ENCODE measurements at regions not wholly inside any gene's neighbourhood (a gene's known extent, or its start where the extent isn't known, plus 50 kb on each side); places are given as distances from the start of the nearest gene placed in this dataset.

DNA sequence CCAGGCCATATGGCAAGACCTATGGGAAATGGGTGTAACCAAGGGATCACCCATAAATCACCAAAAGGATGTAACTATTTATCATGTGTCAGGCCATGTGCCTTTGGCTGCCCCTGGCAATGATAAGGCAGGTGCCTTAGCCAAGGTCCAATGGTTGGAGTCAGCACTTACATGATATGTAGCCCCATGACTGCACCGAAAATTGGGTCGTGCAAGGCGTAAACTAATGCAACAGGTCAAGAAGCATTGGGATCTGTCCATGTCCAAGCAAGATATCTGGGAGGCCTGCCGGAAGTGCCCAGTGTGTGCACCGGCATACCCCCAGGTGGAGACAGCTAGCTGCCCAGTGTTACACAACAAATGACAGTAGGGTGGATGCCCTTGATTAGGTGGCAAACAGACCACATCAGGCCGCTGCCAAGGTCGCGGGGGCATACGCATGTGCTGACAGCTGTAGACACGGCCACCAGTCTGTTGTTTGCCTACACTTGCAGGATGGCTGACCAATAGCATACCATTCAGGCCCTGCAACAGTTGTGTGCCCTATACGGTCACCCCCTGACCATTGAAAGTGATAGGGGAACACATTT lies 698.2 kb upstream of the AGA start:
- TF ChIP-seq, protein P1, sequence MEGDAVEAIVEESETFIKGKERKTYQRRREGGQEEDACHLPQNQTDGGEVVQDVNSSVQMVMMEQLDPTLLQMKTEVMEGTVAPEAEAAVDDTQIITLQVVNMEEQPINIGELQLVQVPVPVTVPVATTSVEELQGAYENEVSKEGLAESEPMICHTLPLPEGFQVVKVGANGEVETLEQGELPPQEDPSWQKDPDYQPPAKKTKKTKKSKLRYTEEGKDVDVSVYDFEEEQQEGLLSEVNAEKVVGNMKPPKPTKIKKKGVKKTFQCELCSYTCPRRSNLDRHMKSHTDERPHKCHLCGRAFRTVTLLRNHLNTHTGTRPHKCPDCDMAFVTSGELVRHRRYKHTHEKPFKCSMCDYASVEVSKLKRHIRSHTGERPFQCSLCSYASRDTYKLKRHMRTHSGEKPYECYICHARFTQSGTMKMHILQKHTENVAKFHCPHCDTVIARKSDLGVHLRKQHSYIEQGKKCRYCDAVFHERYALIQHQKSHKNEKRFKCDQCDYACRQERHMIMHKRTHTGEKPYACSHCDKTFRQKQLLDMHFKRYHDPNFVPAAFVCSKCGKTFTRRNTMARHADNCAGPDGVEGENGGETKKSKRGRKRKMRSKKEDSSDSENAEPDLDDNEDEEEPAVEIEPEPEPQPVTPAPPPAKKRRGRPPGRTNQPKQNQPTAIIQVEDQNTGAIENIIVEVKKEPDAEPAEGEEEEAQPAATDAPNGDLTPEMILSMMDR (IDR thresholded peaks at IDR 0.05; ENCODE audit: insufficient read depth, low read length), result no peak
- TF ChIP-seq, protein P2, sequence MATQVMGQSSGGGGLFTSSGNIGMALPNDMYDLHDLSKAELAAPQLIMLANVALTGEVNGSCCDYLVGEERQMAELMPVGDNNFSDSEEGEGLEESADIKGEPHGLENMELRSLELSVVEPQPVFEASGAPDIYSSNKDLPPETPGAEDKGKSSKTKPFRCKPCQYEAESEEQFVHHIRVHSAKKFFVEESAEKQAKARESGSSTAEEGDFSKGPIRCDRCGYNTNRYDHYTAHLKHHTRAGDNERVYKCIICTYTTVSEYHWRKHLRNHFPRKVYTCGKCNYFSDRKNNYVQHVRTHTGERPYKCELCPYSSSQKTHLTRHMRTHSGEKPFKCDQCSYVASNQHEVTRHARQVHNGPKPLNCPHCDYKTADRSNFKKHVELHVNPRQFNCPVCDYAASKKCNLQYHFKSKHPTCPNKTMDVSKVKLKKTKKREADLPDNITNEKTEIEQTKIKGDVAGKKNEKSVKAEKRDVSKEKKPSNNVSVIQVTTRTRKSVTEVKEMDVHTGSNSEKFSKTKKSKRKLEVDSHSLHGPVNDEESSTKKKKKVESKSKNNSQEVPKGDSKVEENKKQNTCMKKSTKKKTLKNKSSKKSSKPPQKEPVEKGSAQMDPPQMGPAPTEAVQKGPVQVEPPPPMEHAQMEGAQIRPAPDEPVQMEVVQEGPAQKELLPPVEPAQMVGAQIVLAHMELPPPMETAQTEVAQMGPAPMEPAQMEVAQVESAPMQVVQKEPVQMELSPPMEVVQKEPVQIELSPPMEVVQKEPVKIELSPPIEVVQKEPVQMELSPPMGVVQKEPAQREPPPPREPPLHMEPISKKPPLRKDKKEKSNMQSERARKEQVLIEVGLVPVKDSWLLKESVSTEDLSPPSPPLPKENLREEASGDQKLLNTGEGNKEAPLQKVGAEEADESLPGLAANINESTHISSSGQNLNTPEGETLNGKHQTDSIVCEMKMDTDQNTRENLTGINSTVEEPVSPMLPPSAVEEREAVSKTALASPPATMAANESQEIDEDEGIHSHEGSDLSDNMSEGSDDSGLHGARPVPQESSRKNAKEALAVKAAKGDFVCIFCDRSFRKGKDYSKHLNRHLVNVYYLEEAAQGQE (IDR thresholded peaks at IDR 0.05; ENCODE audit: insufficient replicate concordance, low read depth), result no peak
- no peak for TF ChIP-seq SPI1 (IDR thresholded peaks at IDR 0.05; ENCODE audit: borderline replicate concordance, low read depth)
- no peak for TF ChIP-seq POLR2AphosphoS5 (IDR thresholded peaks at IDR 0.05; ENCODE audit: low read depth)
- TF ChIP-seq GABPA (IDR thresholded peaks at IDR 0.05; ENCODE audit: low read depth), result no peak

GRCh38 chr4:178142724-178143123 lies 700.5 kb upstream of the AGA start:
- Histone ChIP-seq H3K27me3 (ENCODE audit: insufficient read depth, poor library complexity, severe bottlenecking) (no peaks in the 10 kb centered on the region), H3K4me3 (replicated peaks; ENCODE audit: insufficient read depth, low read length) (no peak overlapping the region), H3K27ac (replicated peaks) (no peak overlapping the region)
- DNase-seq (ENCODE audit: low read depth in 1 of 2, low spot score in 1 of 2), result no peak
- TF ChIP-seq, protein P2 (IDR thresholded peaks at IDR 0.05; ENCODE audit: insufficient replicate concordance, low read depth), result no peak
- no peak for TF ChIP-seq GABPA (IDR thresholded peaks at IDR 0.05; ENCODE audit: low read depth)
- TF ChIP-seq POLR2AphosphoS5 (IDR thresholded peaks at IDR 0.05; ENCODE audit: low read depth), result no peak
- no peak for TF ChIP-seq SPI1 (IDR thresholded peaks at IDR 0.05; ENCODE audit: borderline replicate concordance, low read depth)
- TF ChIP-seq, protein P1 (IDR thresholded peaks at IDR 0.05; ENCODE audit: insufficient read depth, low read length), result no peak

More for the DNA sequence above, 698.2 kb upstream of the AGA start:
- Histone ChIP-seq H3K27ac (replicated peaks) (no peak overlapping the region), H3K4me3 (replicated peaks; ENCODE audit: insufficient read depth, low read length) (no peak overlapping the region), H3K27me3 (ENCODE audit: insufficient read depth, poor library complexity, severe bottlenecking) (no peaks in the 10 kb centered on the region)
- DNase-seq (ENCODE audit: low read depth in 1 of 2, low spot score in 1 of 2), result no peak

GRCh38 chr4:178148106-178148505 lies 705.9 kb upstream of the AGA start:
- H3K4me3 ChIP-seq (replicated peaks; ENCODE audit: insufficient read depth, low read length), result no peak overlapping the region
- no peaks in the 10 kb centered on the region for H3K27me3 ChIP-seq (ENCODE audit: insufficient read depth, poor library complexity, severe bottlenecking)
- no peak for TF ChIP-seq POLR2AphosphoS5 (IDR thresholded peaks at IDR 0.05; ENCODE audit: low read depth)

GRCh38 chr4:178165251-178165950 lies 723.2 kb upstream of the AGA start:
- no peaks in the 10 kb centered on the region for H3K27me3 ChIP-seq (ENCODE audit: insufficient read depth, poor library complexity, severe bottlenecking)
- no peak overlapping the region for H3K27ac ChIP-seq (replicated peaks)
- DNase-seq (ENCODE audit: low read depth in 1 of 2, low spot score in 1 of 2), result no peak
- TF ChIP-seq, protein P2 (IDR thresholded peaks at IDR 0.05; ENCODE audit: insufficient replicate concordance, low read depth), result no peak
- TF ChIP-seq, protein P1 (IDR thresholded peaks at IDR 0.05; ENCODE audit: insufficient read depth, low read length), result no peak
- TF ChIP-seq SPI1 (IDR thresholded peaks at IDR 0.05; ENCODE audit: borderline replicate concordance, low read depth) (no peak), POLR2AphosphoS5 (IDR thresholded peaks at IDR 0.05; ENCODE audit: low read depth) (no peak), GABPA (IDR thresholded peaks at IDR 0.05; ENCODE audit: low read depth) (no peak)
- H3K4me3 ChIP-seq (replicated peaks; ENCODE audit: insufficient read depth, low read length), result no peak overlapping the region

More at GRCh38 chr4:178148106-178148505, 705.9 kb upstream of the AGA start:
- no peak overlapping the region for H3K27ac ChIP-seq (replicated peaks)
- DNase-seq (ENCODE audit: low read depth in 1 of 2, low spot score in 1 of 2), result no peak

Data from HL-60 (cell line).